Aorta (tissue), 5 donors: ENCODE measurements at regions not wholly inside any gene's neighbourhood (a gene's known extent, or its start where the extent isn't known, plus 50 kb on each side); places are given as distances from the start of the nearest gene placed in this dataset.

Experiments used
- ATAC-seq: fragments of 200-7000 bp; cut with Tn5 transposase; one replicate; pipeline ENCODE4 v1.9.1; 2022; ENCODE audit warnings: moderate library complexity; ENCODE audit not compliant: low FRiP score
- DNase-seq, 2 donors: peaks; one replicate each; pipeline ENCODE4 v3.0.0-alpha.2; 2020
- H3K27ac ChIP-seq, 2 donors: one replicate each; pipeline ENCODE4 v1.5.1; 2013; ENCODE audit warnings: low read length in 2 of 2, mild to moderate bottlenecking in 2 of 2, moderate library complexity in 2 of 2, control low read depth in 1 of 2, inconsistent platforms in 1 of 2, low read depth in 1 of 2
- H3K27me3 ChIP-seq, 2 donors: one replicate each; pipeline ENCODE4 v1.6.1; 2013; ENCODE audit warnings: control low read depth in 1 of 2, low read length in 1 of 2, mild to moderate bottlenecking in 1 of 2, moderate library complexity in 1 of 2; ENCODE audit not compliant: insufficient read depth in 2 of 2, control insufficient read depth in 1 of 2
- H3K36me3 ChIP-seq, 2 donors: one replicate each; pipeline ENCODE4 v1.6.1; 2013; ENCODE audit warnings: control low read depth in 1 of 2, low read length in 1 of 2, mild to moderate bottlenecking in 1 of 2; ENCODE audit not compliant: insufficient read depth in 2 of 2, control insufficient read depth in 1 of 2
- H3K4me1 ChIP-seq, 2 donors: one replicate each; pipeline ENCODE4 v1.6.1; 2013; ENCODE audit warnings: low read length in 2 of 2, control low read depth in 1 of 2, mild to moderate bottlenecking in 1 of 2, moderate library complexity in 1 of 2; ENCODE audit not compliant: insufficient read depth in 2 of 2, control insufficient read depth in 1 of 2
- H3K4me3 ChIP-seq, 2 donors: one replicate each; pipeline ENCODE4 v1.5.1; 2013; ENCODE audit warnings: low read length in 2 of 2, control low read depth in 1 of 2, mild to moderate bottlenecking in 1 of 2
- H3K9me3 ChIP-seq: one replicate; pipeline ENCODE4 v1.6.1; 2013; ENCODE audit warnings: mild to moderate bottlenecking, low read length; ENCODE audit not compliant: control insufficient read depth
- WGBS, 2 donors: extraction: QIAGEN DNeasy Blood & Tissue Kit; methylation state at CpG; one replicate each; pipeline ENCODE4 v1.1.7; 2013; 5-methylcytosine and 5-hydroxymethylcytosine counted together
- intact Hi-C, 2 donors: fragments of 100-400 bp; cut with DNase I; formaldehyde crosslinking; loops; one replicate each; pipeline versions ENCODE4 v1.14.2 to v1.15.0; 2022
- donor health status: healthy with polysubstance abuse.
- donor health status: Bipolar disorder and iron deficiency.
- donor health status: DM: no; HTN: no; CAD: no.
- donor health status: DM: no; HTN: no; CAD: no.
- donor health status: DM: yes; HTN: yes; CAD: no.

- no peak for ATAC-seq
- H3K4me1 ChIP-seq = no peaks in the 10 kb centered on the region
- no peaks in the 10 kb centered on the region for H3K36me3 ChIP-seq
- no peaks in the 10 kb centered on the region for H3K9me3 ChIP-seq
- H3K4me3 ChIP-seq = no peak overlapping the region
- intact Hi-C loops = no loop called here
- no peaks in the 10 kb centered on the region for H3K27me3 ChIP-seq
- DNase-seq = no peak
- H3K27ac ChIP-seq = no peak overlapping the region
- WGBS, 2 donors = 86 to 90% methylated on average over 5 of the region's 5 CpGs
Observed at GRCh38 chr1:218891577-218891976, 282.1 kb upstream of the LYPLAL1 start.

- Histone ChIP-seq H3K36me3 (no peaks in the 10 kb centered on the region), H3K4me1 (no peaks in the 10 kb centered on the region), H3K4me3 (no peak overlapping the region), H3K27ac (no peak overlapping the region), H3K9me3 (no peaks in the 10 kb centered on the region), H3K27me3 (no peaks in the 10 kb centered on the region)
- WGBS, 2 donors = 64 to 72% methylated on average over 3 of the region's 3 CpGs
- no peak for DNase-seq
- intact Hi-C loops = no loop called here
- ATAC-seq = no peak
Observed at GRCh38 chr1:218895064-218895587, 278.6 kb upstream of the LYPLAL1 start.

- intact Hi-C loops = no loop called here
- no peaks in the 10 kb centered on the region for H3K27me3 ChIP-seq
- H3K4me3 ChIP-seq = no peak overlapping the region
- no peaks in the 10 kb centered on the region for H3K9me3 ChIP-seq
- WGBS, 2 donors = 97 to 99% methylated on average over 5 of the region's 5 CpGs
- no peaks in the 10 kb centered on the region for H3K4me1 ChIP-seq
- no peak for DNase-seq
- H3K36me3 ChIP-seq = no peaks in the 10 kb centered on the region
- ATAC-seq = no peak
- H3K27ac ChIP-seq = no peak overlapping the region
Observed at GRCh38 chr1:218896202-218896601, 277.5 kb upstream of the LYPLAL1 start.

GRCh38 chr1:218898921-218899320 is 274.8 kb upstream of the LYPLAL1 start:
- ATAC-seq (no peak), DNase-seq (no peak)
- intact Hi-C loops = no loop called here
- H3K9me3 ChIP-seq = no peaks in the 10 kb centered on the region
- no peak overlapping the region for H3K4me3 ChIP-seq
- no peaks in the 10 kb centered on the region for H3K27me3 ChIP-seq
- H3K36me3 ChIP-seq = no peaks in the 10 kb centered on the region
- 33 to 46% methylated on average over 2 of the region's 2 CpGs for WGBS, 2 donors
- H3K4me1 ChIP-seq = no peaks in the 10 kb centered on the region
- no peak overlapping the region for H3K27ac ChIP-seq

DNA sequence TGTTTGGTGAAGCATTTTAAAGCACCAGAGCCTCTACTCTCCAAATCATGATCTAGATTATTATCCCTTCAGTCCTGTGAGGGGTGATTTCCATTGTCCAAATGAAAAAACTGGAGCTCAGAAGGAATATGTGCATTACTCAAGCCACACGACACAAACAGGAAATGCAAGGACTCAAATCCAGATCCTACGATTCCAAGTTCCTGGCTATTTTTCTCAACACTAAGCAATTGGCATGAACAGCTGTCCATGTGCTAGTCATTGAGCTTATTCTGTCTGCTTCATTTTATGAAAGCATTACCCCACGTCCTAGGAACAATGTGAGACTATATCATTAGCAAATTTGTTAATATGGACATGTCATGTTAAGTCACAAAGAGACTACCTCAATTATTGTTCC is 273.1 kb upstream of the LYPLAL1 start:
- H3K36me3 ChIP-seq = no peaks in the 10 kb centered on the region
- H3K27me3 ChIP-seq = no peaks in the 10 kb centered on the region
- DNase-seq = no peak
- intact Hi-C loops = no loop called here
- H3K9me3 ChIP-seq = no peaks in the 10 kb centered on the region
- no peak overlapping the region for H3K27ac ChIP-seq
- H3K4me3 ChIP-seq = no peak overlapping the region
- no peaks in the 10 kb centered on the region for H3K4me1 ChIP-seq
- WGBS, 2 donors = 87 to 96% methylated on average over 3 of the region's 3 CpGs
- no peak for ATAC-seq

DNA sequence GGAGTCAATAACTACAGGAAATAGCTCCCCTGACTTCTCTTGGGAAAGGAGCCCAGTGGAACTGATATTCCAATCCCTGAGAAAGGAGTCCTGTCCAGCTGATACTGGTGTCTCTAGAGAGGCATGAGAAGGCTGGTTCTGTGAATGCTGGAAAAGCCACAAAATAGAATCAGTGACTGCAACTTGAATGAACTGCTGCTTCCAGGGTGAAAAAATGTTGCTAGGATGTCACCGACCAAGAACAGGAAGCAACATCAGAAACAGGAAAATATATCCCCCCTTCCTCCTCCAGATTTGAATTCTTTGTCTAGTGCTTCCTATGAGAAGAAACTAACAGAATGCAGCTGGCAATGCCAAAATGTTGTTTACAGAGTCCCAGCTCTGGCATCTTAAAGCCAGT is 269.3 kb upstream of the LYPLAL1 start:
- no peak for ATAC-seq
- Histone ChIP-seq H3K9me3 (no peaks in the 10 kb centered on the region), H3K27ac (no peak overlapping the region), H3K4me3 (no peak overlapping the region), H3K4me1 (no peaks in the 10 kb centered on the region), H3K36me3 (no peaks in the 10 kb centered on the region), H3K27me3 (no peaks in the 10 kb centered on the region)
- intact Hi-C loops = no loop called here
- 23 to 38% methylated on average over 1 of the region's 1 CpG for WGBS, 2 donors
- no peak for DNase-seq

GRCh38 chr1:218916720-218917119 is 257.0 kb upstream of the LYPLAL1 start:
- 95 to 97% methylated on average over 2 of the region's 2 CpGs for WGBS, 2 donors
- Histone ChIP-seq H3K36me3 (no peaks in the 10 kb centered on the region), H3K27me3 (no peaks in the 10 kb centered on the region), H3K9me3 (no peaks in the 10 kb centered on the region), H3K4me3 (no peak overlapping the region), H3K4me1 (no peaks in the 10 kb centered on the region), H3K27ac (no peak overlapping the region)
- intact Hi-C loops = no loop called here
- ATAC-seq (no peak), DNase-seq (no peak)

GRCh38 chr1:218917656-218918055 is 256.0 kb upstream of the LYPLAL1 start:
- intact Hi-C loops = no loop called here
- no peak for DNase-seq
- Histone ChIP-seq H3K27me3 (no peaks in the 10 kb centered on the region), H3K36me3 (no peaks in the 10 kb centered on the region), H3K4me1 (no peaks in the 10 kb centered on the region), H3K27ac (no peak overlapping the region), H3K9me3 (no peaks in the 10 kb centered on the region), H3K4me3 (no peak overlapping the region)
- 63 to 70% methylated on average over 1 of the region's 1 CpG for WGBS, 2 donors
- ATAC-seq = no peak

- ATAC-seq = no peak
- Histone ChIP-seq H3K27ac (no peak overlapping the region), H3K36me3 (no peaks in the 10 kb centered on the region), H3K27me3 (no peaks in the 10 kb centered on the region), H3K9me3 (no peaks in the 10 kb centered on the region), H3K4me3 (no peak overlapping the region), H3K4me1 (no peaks in the 10 kb centered on the region)
- intact Hi-C loops = no loop called here
- no peak for DNase-seq
- 94 to 98% methylated on average over 2 of the region's 2 CpGs for WGBS, 2 donors
Observed at GRCh38 chr1:218925777-218926176, 247.9 kb upstream of the LYPLAL1 start.
